WTC11 (cell line): ENCODE measurements at regions not wholly inside any gene's neighbourhood (a gene's known extent, or its start where the extent isn't known, plus 50 kb on each side); places are given as distances from the start of the nearest gene placed in this dataset.

Experiments
- ATAC-seq: fragments of 200-7000 bp; cut with Tn5 transposase; 2 replicates; pipeline ENCODE4 v1.10.0; 2021; ENCODE audit warnings: mild to moderate bottlenecking, moderate library complexity
- CTCF ChIA-PET: fragments of 300-600 bp; sonication (Branson Sonifier 250); formaldehyde crosslinking; loops from one replicate; lab custom pipeline; 2021; ENCODE audit warnings: antibody characterized with exemption; lab: Charles Lee
- POLR2A ChIA-PET: fragments of 350-600 bp; sonication (Branson Sonifier 250); formaldehyde crosslinking; loops from one replicate; lab custom pipeline; 2021; ENCODE audit warnings: antibody characterized with exemption; lab: Charles Lee
- DNase-seq: peaks from one replicate; pipeline ENCODE4 v3.0.0; 2021; ENCODE audit warnings: low spot score
- H3K27ac Mint-ChIP-seq: 2 replicates; pipeline ENCODE4 v1.8.0; 2021; ENCODE audit warnings: mixed read lengths
- H3K27me3 Mint-ChIP-seq: 2 replicates; pipeline ENCODE4 v1.8.0; 2021; ENCODE audit warnings: low read depth, mild to moderate bottlenecking, moderate library complexity, mixed read lengths
- H3K36me3 Mint-ChIP-seq: 2 replicates; pipeline ENCODE4 v1.8.0; 2021; ENCODE audit warnings: mixed read lengths
- H3K4me1 Mint-ChIP-seq: 2 replicates; pipeline ENCODE4 v1.8.0; 2022; ENCODE audit warnings: mixed read lengths
- H3K4me3 Mint-ChIP-seq: 2 replicates; pipeline ENCODE4 v1.8.0; 2021; ENCODE audit warnings: mild to moderate bottlenecking, moderate library complexity, mixed read lengths
- H3K9me3 Mint-ChIP-seq: 2 replicates; pipeline ENCODE4 v1.8.0; 2021; ENCODE audit warnings: mixed read lengths
- AFF4 ChIP-seq: sonication (generic); formaldehyde crosslinking; IDR thresholded peaks from 2 replicates; pipeline ENCODE4 v1.8.1; 2023; ENCODE audit warnings: mild to moderate bottlenecking, missing genetic modification reagents, borderline replicate concordance
- ELF4 ChIP-seq: sonication (generic); formaldehyde crosslinking; IDR thresholded peaks from 2 replicates; pipeline ENCODE4 v1.8.1; 2022; ENCODE audit warnings: low read depth, mild to moderate bottlenecking, moderate library complexity, missing genetic modification reagents
- ETV6 ChIP-seq: sonication (generic); formaldehyde crosslinking; IDR thresholded peaks from 2 replicates; pipeline ENCODE4 v1.8.1; 2022; ENCODE audit warnings: mild to moderate bottlenecking, missing genetic modification reagents
- FOXK1 ChIP-seq: sonication (generic); formaldehyde crosslinking; IDR thresholded peaks from 2 replicates; pipeline ENCODE4 v1.8.0; 2022; ENCODE audit warnings: mild to moderate bottlenecking, moderate library complexity, missing genetic modification reagents
- FOXP1 ChIP-seq: sonication (generic); formaldehyde crosslinking; IDR thresholded peaks from 2 replicates; pipeline ENCODE4 v1.8.0; 2022; ENCODE audit warnings: missing genetic modification reagents, mild to moderate bottlenecking, moderate library complexity, borderline replicate concordance
- HMGA2 ChIP-seq: fragments of 250-450 bp; sonication (Bioruptor Pico); IDR thresholded peaks from 2 replicates; pipeline ENCODE4 v1.4.0; 2021; ENCODE audit warnings: mild to moderate bottlenecking, moderate library complexity
- MYBL2 ChIP-seq: sonication (generic); formaldehyde crosslinking; IDR thresholded peaks from 2 replicates; pipeline ENCODE4 v1.8.1; 2023; ENCODE audit warnings: mild to moderate bottlenecking, moderate library complexity, missing genetic modification reagents
- PRDM15 ChIP-seq: sonication (generic); formaldehyde crosslinking; IDR thresholded peaks from 2 replicates; pipeline ENCODE4 v1.8.0; 2022; ENCODE audit warnings: missing genetic modification reagents
- PREB ChIP-seq: sonication (generic); formaldehyde crosslinking; IDR thresholded peaks from 2 replicates; pipeline ENCODE4 v1.8.1; 2022; ENCODE audit warnings: mild to moderate bottlenecking, missing genetic modification reagents, moderate library complexity, borderline replicate concordance
- SMAD3 ChIP-seq: sonication (generic); formaldehyde crosslinking; IDR thresholded peaks from 2 replicates; pipeline ENCODE4 v1.8.0; 2022; ENCODE audit warnings: missing genetic modification reagents, mild to moderate bottlenecking, borderline replicate concordance
- SMAD4 ChIP-seq: sonication (generic); formaldehyde crosslinking; IDR thresholded peaks from 2 replicates; pipeline ENCODE4 v1.8.0; 2022; ENCODE audit warnings: mild to moderate bottlenecking, missing genetic modification reagents
- SOX15 ChIP-seq: fragments of 250-450 bp; sonication (Bioruptor Pico); IDR thresholded peaks from 2 replicates; pipeline ENCODE4 v1.9.0; 2021; ENCODE audit warnings: mild to moderate bottlenecking
- ZBTB21 ChIP-seq: sonication (generic); formaldehyde crosslinking; IDR thresholded peaks from 2 replicates; pipeline ENCODE4 v1.8.1; 2023; ENCODE audit warnings: mild to moderate bottlenecking, missing genetic modification reagents, borderline replicate concordance
- ZNF263 ChIP-seq: sonication (generic); formaldehyde crosslinking; IDR thresholded peaks from 2 replicates; pipeline ENCODE4 v1.8.1; 2022; ENCODE audit warnings: low read depth, mild to moderate bottlenecking, moderate library complexity, missing genetic modification reagents
- ZNF423 ChIP-seq: fragments of 250-450 bp; sonication (Bioruptor Pico); IDR thresholded peaks from 2 replicates; pipeline ENCODE4 v2.1.2; 2022; ENCODE audit warnings: mild to moderate bottlenecking, moderate library complexity
- ZNF532 ChIP-seq: fragments of 250-450 bp; sonication (Bioruptor Pico); IDR thresholded peaks from 2 replicates; pipeline ENCODE4 v1.9.0; 2021; ENCODE audit warnings: mild to moderate bottlenecking, borderline replicate concordance
- ZNF671 ChIP-seq: fragments of 250-450 bp; sonication (Bioruptor Pico); IDR thresholded peaks from 2 replicates; pipeline ENCODE4 v1.8.0; 2021; ENCODE audit warnings: mild to moderate bottlenecking
- TF ChIP-seq, protein P1 (sequence below): sonication (generic); formaldehyde crosslinking; IDR thresholded peaks from 2 replicates; pipeline ENCODE4 v1.8.1; 2023; ENCODE audit warnings: mild to moderate bottlenecking, missing genetic modification reagents, moderate library complexity
- TF ChIP-seq, protein P2 (sequence below): sonication (generic); formaldehyde crosslinking; IDR thresholded peaks from 2 replicates; pipeline ENCODE4 v1.8.0; 2022; ENCODE audit warnings: mild to moderate bottlenecking, missing genetic modification reagents

DNA sequence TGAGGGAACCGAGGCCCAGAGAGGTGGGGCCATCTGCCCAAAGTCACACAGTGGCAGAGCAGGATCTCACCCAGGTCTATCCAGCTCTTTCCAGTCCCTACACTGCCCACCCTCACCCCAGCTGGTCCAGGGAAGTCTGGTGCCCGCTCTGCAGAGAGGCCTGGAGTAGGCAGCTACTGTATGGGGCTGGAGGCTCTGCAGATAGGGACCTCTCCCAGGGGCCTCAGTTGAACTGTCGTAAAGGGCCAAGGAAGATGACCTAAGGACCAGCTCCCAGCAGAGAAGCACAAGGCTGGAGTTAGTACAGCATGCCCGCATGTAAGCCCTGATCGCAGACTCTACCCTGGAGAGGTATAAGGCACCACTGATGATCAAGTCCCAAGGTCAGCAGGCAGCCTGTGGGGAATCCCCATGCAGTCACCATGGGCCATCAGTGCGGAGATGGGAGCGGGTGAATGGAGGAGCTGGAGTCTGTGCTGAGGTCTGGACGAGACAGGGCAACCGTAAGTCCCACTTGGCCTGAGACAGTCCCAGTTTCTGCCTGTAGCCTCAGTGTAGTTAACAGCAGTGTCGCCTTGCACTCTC, 320.2 kb downstream of the MATN1 start:
- ChIA-PET POLR2A (no interaction called here), CTCF (interaction anchor here (3.2 kb wide), 1 partner anchor 23 kb away, joined by 18 read pairs; no protein-coding TSS in a partner anchor)
- DNase-seq: no peak
- Mint-ChIP-seq H3K4me1 (no peaks in the 10 kb centered on the region), H3K27ac (no peak overlapping the region), H3K27me3 (peaks cover 3% of the 10 kb centered on the region; the same call in 1 of the 2 replicates), H3K4me3 (no peak overlapping the region), H3K9me3 (no peaks in the 10 kb centered on the region)
- ATAC-seq: no peak
- TF ChIP-seq SOX15 (CRISPR knock-in tag) (no peak), ZNF671 (CRISPR knock-in tag) (no peak), ELF4 (no peak), SMAD3 (CRISPR knock-in tag) (no peak), MYBL2 (CRISPR knock-in tag) (no peak), ETV6 (no peak), ZBTB21 (CRISPR knock-in tag) (no peak), ZNF532 (CRISPR knock-in tag) (no peak), ZNF423 (CRISPR knock-in tag) (no peak), PREB (CRISPR knock-in tag) (no peak), HMGA2 (CRISPR knock-in tag) (no peak)
- TF ChIP-seq, protein P1, sequence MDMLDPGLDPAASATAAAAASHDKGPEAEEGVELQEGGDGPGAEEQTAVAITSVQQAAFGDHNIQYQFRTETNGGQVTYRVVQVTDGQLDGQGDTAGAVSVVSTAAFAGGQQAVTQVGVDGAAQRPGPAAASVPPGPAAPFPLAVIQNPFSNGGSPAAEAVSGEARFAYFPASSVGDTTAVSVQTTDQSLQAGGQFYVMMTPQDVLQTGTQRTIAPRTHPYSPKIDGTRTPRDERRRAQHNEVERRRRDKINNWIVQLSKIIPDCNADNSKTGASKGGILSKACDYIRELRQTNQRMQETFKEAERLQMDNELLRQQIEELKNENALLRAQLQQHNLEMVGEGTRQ: no peak
- TF ChIP-seq, protein P2, sequence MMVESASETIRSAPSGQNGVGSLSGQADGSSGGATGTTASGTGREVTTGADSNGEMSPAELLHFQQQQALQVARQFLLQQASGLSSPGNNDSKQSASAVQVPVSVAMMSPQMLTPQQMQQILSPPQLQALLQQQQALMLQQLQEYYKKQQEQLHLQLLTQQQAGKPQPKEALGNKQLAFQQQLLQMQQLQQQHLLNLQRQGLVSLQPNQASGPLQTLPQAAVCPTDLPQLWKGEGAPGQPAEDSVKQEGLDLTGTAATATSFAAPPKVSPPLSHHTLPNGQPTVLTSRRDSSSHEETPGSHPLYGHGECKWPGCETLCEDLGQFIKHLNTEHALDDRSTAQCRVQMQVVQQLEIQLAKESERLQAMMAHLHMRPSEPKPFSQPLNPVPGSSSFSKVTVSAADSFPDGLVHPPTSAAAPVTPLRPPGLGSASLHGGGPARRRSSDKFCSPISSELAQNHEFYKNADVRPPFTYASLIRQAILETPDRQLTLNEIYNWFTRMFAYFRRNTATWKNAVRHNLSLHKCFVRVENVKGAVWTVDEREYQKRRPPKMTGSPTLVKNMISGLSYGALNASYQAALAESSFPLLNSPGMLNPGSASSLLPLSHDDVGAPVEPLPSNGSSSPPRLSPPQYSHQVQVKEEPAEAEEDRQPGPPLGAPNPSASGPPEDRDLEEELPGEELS (CRISPR knock-in tag): no peak
- TF ChIP-seq, all 79 proteins: peak for 0
- H3K36me3 Mint-ChIP-seq: no peaks in the 10 kb centered on the region

DNA sequence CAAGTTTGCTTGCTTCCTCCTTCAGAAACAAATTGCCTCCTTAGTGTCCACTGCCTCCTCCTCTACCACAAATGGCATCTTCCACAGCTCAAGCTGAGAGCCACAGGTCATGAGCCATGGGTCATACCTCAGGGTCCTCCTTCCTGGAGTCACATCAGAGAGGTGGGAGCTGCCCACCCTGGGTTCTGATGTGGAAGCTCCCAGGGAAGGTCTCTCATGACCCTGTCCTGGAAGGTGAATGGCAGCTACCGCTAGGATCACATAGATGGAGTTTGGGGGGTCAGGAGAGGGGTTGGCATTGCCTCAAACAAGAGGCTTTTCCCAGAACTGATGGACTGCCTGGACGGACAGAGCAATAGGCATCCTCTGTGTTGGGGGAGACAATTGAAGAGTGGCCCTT, 321.4 kb downstream of the MATN1 start:
- H3K27me3 Mint-ChIP-seq: peaks cover 3% of the 10 kb centered on the region; the same call in 1 of the 2 replicates
- no peak overlapping the region for H3K4me3 Mint-ChIP-seq
- H3K9me3 Mint-ChIP-seq: no peaks in the 10 kb centered on the region
- no peaks in the 10 kb centered on the region for H3K4me1 Mint-ChIP-seq
- ChIA-PET POLR2A (no interaction called here), CTCF (interaction anchor here (3.2 kb wide), 1 partner anchor 21 kb away, joined by 18 read pairs; no protein-coding TSS in a partner anchor)
- DNase-seq (no peak), ATAC-seq (no peak)
- H3K27ac Mint-ChIP-seq: no peak overlapping the region
- H3K36me3 Mint-ChIP-seq: no peaks in the 10 kb centered on the region
- TF ChIP-seq FOXK1 (CRISPR knock-in tag): no peak
- TF ChIP-seq SMAD3 (CRISPR knock-in tag): no peak
- TF ChIP-seq ZNF263 (CRISPR knock-in tag): no peak
- TF ChIP-seq FOXP1: no peak
- TF ChIP-seq ZNF671 (CRISPR knock-in tag): no peak
- TF ChIP-seq PRDM15 (CRISPR knock-in tag): no peak
- TF ChIP-seq AFF4 (CRISPR knock-in tag): no peak
- no peak for TF ChIP-seq SMAD4
